ENCODE measurements at regions not wholly inside any gene's neighbourhood (a gene's known extent, or its start where the extent isn't known, plus 50 kb on each side); places are given as distances from the start of the nearest gene placed in this dataset.
"Not testable (repeated sequence)": the region's sequence is repeated elsewhere in the genome, so short reads cannot be mapped to it uniquely, and the experiment has no call there.

DNA sequence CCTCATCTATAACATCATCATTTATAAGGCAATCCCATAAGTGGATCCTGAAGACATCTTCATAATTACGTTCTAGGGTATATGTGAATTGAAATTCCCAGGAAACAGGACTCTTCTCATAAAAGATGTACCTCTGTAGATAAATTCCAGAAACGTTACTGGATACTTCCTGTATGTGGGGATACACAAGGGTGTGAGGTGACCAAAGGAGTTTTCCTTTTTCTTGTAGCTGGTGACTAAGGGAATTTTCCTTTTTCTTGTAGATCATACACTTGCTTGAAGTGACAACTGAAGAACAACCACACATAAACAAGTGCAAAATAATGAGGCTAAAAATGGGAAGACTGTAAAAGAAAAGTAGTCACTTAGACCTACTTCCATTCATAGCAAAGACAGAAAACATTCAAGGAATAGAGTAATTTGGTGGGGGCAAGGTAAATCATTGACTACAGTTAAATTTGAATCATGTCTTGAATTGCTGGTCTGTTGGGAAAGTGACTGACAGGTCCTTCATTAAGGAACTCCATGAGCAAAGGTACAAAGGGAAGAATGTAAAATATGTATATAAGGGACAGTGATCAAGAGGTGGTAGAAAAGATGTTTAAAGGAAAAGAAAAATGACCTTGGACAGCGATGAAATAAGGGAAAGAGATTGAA is 53.2 kb upstream of the UBE2E3 start:
- DNase-seq, result no peak

DNA sequence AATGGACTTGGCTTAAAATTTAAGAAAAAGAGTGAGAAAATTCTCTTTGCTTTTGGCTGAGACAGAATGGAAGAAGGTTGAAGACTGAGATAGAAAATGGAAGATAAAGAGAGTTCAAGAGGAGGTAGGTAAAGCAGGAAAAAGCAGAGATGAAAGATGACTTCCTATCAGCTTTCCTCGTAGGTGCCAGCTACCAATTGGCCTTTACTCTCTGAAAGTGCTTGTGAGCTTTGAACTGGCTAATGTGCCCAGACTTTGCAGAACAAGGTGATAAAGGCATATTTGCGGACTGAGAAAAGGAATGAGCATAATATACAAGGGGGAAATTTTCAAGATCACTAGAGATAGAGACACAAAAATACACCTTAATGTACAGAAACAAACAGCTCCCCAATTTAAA is 54.7 kb upstream of the UBE2E3 start:
- no peak for DNase-seq

DNA sequence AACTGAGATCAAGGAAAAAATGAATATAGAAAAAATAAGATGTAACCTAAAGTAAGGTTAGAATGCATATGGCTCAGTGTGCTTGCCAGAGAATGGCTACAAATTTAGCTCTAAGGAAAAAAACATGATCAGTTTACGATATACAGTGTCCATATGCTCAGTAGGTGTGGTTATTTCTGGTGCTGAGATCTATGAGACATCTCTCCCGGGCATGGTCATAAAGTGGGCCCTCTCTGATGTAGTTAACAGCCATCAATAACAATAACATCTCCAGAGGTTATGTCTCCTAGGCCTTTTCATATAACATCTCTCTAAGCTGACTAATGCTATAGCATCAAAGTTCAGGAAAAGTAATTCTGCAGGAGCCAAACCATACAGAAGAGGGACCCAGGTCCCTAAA is 56.3 kb upstream of the UBE2E3 start:
- DNase-seq, result no peak

DNA sequence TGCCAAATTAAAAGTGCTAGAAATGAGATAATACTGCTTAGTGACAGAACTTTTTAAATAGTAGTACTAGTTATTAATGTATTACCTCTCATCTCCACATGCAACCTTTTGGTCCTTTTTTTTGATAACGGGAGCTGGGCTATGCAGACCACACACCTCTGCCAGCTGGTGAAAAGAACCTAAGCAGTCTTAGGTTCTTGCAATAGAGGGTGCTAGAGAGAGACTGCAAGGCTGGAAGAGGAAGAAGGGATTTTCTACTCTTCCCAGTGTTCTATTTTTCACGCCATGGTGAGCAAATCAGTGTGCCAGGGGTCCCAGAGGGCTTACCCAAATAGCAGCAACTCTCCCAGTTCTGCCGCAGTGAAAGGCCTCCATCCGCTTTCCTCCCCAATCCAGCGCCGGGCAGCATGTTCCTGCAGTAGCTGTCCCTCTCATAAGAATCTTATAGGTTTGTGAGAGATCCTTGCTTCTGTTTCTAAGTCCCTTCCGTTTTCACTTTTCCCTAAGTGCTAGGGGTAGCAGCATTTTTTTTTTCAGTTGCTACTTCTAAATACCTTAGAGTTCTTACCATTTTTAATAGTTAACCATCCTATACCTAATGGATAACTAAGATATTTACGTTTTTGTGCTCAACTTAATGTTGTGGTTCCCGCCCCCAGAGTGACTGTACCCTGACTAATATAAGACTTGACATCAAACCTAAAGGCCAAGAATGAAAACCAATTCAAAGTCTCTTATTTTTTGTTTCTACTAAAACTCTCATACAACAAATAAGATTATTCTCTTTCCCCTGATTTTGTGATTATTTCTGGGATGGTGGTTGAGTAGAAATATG is 69.4 kb upstream of the UBE2E3 start:
- no peak for DNase-seq

DNA sequence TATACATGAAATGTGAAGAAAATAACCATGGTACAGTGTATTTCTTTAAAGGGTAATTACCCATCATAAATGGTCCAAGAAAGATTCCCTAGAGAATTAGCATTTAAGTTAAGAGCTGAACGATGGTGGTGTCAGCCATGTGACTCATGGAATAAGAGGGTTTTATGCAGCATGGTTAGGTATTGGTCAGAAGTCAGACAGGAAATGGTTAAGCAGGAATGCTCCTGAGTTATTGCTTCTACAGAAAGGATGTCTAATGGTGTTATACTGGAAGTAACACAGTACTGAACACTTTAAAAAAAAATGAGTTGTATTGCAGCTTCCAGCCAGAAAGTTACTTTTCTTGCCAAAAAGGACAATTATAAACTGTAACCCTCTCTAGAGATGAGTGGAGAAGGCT is 72.7 kb upstream of the UBE2E3 start:
- no peak for DNase-seq

DNA sequence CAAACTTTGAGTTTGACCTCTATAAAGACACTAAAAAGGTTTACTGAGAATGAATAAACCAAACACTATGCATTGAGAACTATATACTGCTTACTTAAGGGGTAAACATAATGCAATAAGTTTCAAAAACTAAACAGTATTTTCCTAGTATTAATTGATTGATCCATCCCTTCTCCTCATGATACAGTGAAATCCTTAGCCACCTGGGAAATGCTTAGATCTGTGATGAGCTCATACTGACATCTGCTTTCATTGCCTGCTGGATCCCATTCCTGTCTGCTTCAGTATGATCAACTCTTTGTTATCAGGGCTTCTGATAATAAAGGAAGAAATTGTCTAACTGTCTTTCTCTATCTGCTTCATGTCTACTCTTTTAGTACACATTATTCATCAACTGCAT is 74.9 kb upstream of the UBE2E3 start:
- no peak for DNase-seq

DNA sequence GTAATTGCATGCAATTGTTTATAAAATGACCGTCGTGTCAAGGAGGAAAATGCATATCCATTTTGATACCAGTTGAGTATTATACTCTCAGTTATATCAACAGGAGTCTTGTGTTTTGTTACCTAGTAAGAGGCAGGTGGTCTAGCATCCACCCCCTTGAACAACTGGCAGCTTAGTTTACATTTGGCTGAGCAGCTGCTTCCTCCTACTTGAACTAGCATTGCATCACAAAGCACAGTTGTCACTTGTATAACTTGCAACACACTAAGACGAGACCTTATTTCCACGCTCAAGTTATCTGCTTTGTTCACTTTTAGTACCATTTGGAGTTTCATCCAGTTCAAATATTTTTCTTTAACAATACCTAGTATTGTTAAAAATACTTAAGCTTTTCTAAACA is 75.4 kb upstream of the UBE2E3 start:
- no peak for DNase-seq

DNA sequence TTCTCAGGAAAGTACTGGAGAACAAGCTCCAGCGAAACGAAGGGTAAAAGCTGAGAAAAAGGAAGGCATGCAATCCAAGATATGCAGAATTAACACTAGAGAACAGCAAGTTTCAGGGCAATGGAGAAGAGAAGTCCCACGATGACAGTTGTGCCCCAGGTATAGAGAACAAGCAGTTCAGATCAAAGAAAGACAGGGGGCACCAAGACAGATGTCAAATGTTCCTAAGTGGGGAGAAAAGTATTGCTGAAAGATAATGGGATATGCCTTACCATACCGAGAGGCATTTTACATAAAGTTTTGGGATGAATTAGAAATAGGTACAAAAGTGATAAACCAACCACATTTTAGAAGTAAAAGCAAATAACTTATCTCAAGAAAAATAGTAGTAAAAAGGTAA is 79.1 kb upstream of the UBE2E3 start:
- DNase-seq, result no peak

DNA sequence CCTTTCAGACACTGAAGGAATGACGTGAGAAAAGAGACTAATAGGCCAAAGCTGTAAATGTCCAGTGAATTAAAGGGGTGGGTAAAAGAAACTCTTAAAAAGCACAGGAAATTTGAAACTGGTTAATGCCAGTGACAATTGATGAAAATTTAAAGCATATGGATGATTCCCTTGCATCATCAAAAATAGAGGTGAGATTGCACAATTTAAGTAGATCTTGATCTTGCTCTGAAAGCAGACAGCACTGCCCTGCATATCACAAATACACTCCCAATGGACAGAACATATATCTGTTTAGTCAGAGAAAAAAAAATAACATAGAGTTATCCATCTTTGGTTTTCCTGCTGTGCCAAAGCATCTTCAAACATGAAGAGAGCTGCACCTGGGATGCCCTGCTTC is 86.7 kb upstream of the UBE2E3 start:
- no peak for DNase-seq

DNA sequence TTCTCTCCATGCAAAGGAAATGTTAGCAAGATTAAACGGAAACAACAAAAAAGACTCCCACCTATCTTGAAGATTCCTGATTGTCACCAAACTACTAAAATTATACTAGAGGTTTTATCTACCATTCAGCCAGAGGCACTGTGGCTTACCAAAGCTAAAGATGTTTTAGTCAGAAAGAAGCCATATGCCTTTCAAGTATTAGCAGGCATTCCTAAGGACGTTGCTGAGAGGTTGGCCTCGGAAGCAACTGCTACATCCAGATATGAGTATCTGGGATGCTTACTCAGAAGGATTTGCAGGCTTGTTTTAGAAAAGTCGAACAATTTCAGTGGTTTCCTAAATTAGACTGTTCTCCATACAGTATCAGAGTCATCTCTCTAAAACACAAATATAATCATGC is 88.3 kb upstream of the UBE2E3 start:
- DNase-seq, result no peak

DNA sequence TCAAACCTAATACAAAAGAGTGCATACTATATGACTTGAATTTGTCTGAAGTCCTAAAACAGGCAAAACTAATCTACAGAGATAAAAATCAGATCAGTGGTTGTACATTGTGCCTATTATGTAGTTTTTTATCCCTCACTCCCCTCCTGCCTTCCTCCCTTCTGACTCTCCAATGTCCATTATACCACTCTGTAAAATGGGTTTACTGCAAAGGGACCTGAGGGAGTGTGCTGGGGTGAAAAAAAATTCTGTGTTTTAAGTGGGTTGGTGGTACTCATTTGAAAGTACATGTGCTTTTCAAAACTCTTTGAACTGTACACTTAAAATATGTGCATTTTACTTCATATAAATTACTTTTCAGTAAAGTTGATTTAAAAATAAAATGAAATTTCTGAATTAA is 89.0 kb upstream of the UBE2E3 start:
- no peak for DNase-seq

DNA sequence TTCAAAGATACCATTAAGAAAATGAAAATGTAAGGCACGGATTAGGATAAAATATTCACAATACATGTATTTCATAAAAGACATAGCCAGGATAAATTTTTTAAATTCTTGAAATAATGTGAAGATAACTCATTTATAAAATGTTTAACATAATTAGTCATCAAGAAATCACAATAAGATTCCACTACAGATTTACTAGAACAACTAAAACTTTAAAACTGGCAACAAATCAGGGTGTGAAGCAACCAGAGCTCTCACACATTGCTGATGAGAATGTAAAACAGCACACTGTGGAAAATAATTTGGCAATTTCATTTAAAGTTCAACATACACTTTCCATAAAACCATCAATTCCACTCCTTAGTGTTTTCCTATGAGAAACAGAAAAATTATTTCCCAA is 89.6 kb upstream of the UBE2E3 start:
- no peak for DNase-seq

DNA sequence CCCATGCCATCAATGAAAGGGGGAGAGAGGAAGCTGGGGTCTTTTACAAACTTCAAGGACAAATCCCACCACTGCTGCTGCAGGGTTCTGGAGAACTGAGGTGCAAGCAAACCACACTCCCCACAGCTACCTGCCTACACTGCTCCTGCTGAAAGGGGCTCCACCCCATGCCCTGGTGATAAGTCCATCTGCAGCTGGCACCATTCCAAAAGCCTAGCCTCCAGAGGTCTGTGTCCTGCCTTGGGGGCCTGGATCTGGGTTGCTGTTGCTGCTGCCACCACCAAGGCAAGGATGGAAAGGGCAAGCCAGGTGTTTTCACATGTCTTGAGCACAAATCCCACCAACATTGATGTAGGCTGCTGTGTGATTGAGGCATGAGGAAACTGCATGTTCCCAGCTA is 97.4 kb upstream of the UBE2E3 start:
- DNase-seq, result no peak

DNA sequence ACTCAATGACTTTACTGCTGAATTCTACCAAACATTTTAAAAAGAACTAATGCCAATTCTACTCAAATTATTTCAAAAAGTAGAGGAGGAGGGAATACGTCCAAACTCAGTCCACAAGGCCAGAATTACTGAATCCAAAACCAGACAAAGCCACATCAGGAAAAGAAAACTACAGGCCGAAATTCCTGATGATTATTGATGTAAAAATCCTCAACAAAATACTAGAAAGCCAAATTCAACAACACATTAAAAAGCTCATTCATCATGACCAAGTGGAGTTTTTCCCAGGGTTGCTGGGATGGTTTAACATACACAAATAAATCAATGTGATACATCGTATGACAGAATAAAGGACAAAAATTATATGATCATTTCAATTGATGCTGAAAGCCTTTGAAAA is 103.9 kb upstream of the UBE2E3 start:
- DNase-seq, result no peak

DNA sequence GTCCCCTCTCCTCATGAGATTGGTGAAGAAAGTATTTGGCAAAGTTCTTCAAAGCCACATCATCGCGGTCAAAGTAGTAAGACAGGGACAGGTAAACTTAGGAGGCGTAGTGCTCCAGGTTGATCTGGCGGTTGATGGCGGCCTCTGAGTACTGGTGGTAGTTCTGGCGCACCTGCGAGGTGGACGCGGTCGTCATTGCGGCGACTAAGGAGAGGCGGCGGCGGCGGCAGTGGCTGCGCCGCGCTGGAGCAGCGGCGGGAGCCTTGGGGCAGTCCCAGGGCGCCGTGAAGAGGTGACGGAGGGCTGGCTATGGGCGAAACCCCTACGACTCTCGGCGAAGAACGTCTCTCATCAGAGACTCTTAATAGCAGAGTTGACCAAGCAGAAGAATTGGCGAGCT is 107.2 kb upstream of the UBE2E3 start:
- DNase-seq, result no peak

DNA sequence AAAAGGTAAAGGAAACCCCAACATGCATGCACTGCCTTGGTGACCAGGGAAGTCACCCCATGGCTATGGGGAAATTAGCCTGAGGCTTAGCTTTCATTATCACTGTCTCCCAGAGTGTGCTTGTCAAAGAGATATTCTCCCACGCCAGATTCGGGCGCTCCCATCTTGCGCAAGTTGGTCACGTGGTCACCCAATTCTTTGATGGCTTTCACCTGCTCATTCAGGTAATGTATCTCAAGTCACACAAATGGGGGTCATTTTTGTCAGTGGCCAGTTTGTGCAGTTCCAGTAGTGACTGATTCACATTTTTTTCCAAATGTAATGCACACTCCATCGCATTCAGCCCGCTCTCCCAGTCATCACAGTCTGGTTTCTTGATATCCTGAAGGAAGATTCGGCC is 107.6 kb upstream of the UBE2E3 start:
- DNase-seq, result not testable (repeated sequence)

DNA sequence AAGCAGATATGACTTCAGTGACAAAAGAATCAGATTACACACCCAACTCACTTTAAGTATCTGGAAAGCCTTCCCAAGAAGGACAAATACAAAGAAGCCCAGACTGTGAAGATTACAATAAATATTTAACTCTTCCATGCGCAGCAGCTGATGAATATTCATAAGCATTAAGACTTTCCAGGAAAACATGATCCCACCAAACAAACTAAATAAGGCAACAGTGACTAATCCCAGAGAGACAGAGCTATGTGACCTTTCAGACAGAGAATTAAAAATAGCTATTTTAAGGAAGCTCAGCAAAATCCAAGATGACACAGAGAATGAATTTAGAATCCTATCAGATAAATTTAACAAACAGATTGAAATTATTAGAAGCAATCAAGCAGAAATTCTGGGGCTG is 108.2 kb upstream of the UBE2E3 start:
- no peak for DNase-seq

DNA sequence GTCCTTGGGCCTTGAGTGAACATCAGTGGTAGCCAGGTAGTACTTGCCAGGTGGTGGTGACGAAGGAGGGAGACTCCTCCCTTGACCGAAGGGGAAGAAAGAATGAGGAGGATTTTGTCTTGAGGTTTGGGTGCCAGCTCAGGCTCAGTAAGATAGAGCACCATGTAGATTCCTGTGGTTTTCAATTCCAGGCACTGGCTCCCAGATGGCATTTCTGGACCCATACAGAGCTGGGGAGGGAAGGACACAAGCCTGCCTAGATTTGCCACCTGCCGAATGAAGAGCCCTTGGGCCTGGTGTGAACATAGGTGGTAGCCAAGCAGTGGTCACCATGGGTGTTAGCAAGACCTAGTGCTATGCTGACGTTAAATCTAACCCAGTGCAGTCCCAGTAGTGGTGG is 108.8 kb upstream of the UBE2E3 start:
- DNase-seq, result no peak

DNA sequence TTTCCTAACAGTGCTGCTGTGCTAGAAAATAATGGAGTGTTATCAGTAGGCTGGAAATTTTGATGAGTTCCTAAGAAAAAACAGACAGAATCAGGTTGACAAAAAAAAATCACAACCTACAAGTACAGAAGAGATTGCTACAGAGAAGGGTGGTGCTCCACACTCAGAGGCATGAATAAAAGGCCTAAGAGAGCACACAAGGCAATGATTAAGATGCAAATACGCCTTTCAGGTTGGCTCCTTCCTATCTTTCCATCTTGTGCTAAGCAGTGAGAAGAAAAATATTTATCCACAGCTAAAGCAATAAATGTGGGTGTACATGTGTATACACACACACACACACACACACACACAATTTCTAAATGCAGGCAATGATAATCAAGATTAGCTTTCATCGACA is 130.6 kb upstream of the UBE2E3 start:
- DNase-seq, result no peak

DNA sequence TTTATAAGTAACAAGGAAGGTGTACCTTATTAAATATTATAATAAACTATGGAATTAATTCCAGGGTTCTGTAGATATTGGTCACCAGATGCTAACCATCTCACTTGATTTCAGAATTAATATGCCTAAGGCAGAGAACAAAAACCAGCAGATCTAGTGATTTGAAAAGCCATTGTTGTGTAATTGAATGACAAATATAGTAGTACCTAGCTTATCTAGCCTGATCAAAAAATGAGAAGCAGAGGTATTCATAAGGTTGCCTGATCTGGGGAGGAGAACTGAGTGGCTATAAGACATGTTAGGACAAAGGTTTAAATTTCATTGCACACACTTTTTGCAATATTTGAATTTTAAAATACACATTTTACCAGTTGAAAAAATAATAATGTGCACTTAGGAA is 132.0 kb upstream of the UBE2E3 start:
- DNase-seq, result no peak

DNA sequence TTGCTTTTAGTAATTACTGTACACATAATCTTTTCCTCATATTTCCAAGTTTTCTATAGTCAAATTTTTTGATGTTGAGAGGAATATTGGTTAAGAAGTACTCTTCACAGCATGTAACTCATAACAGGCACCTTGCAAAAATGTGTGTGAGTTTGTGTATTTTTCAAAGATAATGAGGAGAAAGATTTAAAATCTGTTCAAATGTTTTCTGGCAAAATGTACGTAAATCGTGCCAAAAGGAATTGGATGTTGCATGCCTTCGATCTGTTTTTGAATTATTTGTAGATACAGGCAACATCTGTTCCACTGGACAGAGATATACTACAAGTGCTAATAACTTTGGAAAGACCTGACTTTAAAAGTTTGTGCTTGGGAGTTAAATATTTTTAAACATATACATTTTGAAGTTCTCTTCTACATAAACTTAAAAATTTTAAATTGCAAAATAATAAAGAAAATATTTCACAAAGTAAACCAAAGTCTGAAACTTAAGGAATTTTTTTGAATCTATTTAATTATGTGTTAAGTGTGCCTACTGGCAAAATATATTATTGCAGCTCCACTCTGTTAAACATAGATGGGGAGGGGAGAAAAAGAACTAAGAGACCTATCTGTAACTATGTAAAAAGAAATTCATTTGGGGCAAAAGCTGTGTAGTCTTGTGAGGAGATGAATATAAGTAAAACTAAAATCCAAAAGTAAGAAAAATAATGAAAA is 133.5 kb upstream of the UBE2E3 start:
- no peak for DNase-seq

DNA sequence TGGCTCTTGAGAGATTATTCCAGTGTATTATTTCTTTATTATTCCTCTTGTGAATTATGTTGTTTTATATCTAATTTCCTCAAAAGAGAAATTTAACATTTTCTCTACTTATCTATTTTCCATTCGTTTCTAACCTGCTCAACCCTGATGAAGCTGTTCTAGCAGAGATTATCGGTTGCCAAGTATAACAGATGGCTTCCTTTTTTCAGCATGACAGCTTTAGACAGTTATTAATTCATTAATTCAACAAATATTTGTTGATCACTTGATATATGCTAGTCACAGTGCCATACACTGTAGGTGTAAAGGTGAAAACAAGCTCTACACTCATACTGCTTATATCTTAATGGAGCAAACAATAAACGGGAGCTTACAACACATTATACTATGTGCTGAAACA is 137.9 kb upstream of the UBE2E3 start:
- no peak for DNase-seq

DNA sequence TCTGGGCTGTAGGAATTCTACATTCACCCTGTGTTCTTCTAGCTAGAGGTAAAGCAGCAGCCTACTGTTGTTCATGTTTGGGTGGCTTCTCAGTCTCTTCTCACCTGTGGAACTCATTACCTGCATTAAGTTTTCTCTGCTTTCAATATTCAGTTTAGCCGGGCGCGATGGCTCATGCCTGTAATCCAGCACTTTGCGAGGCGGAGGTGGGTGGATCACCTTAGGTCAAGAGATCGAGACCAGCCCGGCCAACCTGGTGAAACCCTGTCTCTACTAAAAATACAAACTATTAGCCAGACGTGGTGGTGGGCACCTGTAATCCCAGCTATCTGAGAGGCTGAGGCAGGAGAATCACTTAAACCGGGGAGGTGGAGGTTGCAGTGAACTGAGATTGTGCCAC is 139.8 kb upstream of the UBE2E3 start:
- DNase-seq, result no peak

DNA sequence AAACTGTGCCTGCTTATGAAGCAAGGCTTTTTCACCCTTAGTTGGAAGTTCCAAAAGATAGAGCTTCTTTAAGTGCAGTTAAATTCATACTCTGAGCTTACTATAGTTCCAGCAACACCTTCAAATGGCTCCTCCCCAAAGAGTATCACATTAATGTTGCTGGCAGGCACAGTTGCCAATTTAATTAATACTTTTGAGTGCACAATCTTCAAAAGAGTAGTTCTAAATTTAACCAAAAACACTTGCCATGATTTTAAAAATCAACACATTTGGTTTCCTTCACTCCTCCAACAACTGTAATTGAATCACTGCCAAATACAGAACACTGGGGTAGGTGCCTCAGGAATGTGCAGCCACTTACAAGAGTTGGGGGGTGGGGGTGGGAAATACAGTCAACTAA is 150.6 kb upstream of the UBE2E3 start:
- DNase-seq, result no peak

All from activated CD8-positive, alpha-beta memory T cell treated with anti-CD3 and anti-CD28 coated beads, Interleukin-2, amount 50 U/mL, for 48 hours (primary cell).